NK-92 (cell line): ENCODE measurements at regions not wholly inside any gene's neighbourhood (a gene's known extent, or its start where the extent isn't known, plus 50 kb on each side); places are given as distances from the start of the nearest gene placed in this dataset.

Experiments
- DNase-seq: peaks from one replicate; lab custom pipeline; 2025; ENCODE audit not compliant: unreplicated experiment; lab: John Stamatoyannopoulos, UW

- no peak for DNase-seq
These were observed 172.8 kb downstream of the GATA3 start for GRCh38 chr10:8227246-8227645.

GRCh38 chr10:8229153-8229552 lies 174.7 kb downstream of the GATA3 start:
- no peak for DNase-seq

DNA sequence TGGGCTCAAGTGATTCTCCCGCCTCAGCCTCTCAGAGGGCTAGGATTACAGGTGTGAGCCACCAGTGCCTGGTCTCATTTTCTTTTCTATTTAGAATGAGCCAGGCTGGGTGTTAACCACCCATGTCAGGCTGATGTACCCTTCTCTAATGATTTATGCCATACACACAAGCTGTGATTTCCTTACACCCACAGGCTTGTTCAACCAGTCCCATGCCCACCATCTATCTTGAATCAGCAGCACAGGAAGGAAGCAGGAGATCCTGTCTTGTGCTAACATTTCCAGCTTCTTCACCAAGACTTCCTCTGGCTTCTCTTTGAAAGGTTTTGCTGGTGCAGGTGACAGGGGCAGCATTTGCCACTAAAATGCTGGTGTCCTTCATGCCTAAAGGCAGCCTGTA lies 176.4 kb downstream of the GATA3 start:
- no peak for DNase-seq

DNA sequence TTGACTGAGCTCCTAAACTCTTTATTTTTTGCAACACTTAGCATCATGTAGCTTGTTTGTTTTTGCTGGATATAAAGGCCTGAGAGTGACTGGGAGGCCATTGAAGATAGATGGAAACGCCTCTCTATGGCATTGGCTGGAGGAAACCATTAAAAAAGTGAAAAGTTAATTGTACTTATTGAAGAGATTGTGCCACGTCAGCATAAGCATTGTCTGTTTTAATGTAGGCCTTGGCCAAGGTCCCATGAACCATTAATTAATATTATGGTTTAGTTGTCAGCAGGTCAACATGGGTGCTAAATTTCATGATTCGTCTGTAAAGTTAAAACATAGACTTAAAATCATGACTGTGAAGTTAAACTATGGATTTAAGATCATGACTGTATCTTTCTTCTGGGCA lies 178.6 kb downstream of the GATA3 start:
- DNase-seq, result no peak

DNA sequence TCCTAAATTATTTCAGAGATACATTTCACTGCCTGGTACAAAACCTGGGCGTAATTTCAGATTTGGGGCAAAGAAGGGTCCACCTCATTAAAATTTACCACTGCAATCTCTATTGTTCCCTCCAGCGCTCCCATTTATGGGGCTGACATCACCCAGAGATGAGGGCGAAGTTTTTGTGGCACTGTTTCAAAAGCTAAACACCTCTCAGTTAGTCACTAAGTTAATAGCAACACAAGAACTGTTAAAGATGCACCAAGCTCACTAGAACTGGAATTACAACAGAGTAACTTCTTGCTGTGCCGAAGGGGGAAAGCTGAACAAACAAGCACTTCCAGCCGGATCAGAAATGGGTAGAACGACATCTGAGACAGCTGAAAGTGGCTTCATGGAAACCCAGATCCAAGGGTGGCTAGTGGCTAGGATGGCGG lies 179.4 kb downstream of the GATA3 start:
- no peak for DNase-seq

- DNase-seq, result no peak
These were observed 181.0 kb downstream of the GATA3 start for GRCh38 chr10:8235253-8236027.

DNA sequence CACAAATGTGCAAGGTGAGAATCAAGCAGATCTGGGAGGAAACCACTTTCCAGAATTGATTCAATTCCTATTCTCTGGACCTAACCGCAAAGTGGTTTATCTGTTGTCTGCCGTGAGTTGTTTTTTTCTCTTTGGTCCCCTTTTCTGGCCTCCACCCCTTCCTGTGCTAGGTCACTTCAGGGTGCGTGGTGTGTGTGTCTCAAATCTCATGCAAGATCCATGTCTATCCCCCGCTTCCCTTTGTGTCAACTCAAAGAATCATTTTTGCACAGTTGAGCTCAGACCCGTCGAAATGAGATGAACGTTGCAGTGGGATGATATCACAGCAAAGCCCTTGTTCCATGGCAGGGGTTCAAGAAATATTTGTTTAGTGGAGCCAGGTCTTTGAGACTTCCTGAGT lies 184.5 kb downstream of the GATA3 start:
- no peak for DNase-seq

DNA sequence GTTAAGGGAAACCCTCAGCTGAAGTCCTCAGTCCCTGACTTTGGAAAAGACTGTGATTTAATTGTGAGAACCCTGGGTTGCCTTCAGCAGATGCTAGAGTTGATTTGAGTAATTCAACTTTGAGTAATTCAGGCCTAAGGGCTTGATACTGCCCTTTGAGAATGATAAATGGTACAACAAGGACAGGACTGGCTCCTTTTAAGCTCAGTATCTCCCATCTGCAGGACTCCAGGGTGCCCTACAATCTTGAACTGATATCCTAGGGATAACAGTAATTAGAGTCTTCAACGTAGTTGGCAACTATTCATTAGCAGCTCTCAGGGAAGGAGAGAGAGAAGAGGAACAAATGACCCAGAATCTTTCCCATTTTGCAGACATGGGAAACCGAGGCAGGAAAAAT lies 186.4 kb downstream of the GATA3 start:
- no peak for DNase-seq

- no peak for DNase-seq
These were observed 187.9 kb downstream of the GATA3 start for GRCh38 chr10:8242295-8242872.

DNA sequence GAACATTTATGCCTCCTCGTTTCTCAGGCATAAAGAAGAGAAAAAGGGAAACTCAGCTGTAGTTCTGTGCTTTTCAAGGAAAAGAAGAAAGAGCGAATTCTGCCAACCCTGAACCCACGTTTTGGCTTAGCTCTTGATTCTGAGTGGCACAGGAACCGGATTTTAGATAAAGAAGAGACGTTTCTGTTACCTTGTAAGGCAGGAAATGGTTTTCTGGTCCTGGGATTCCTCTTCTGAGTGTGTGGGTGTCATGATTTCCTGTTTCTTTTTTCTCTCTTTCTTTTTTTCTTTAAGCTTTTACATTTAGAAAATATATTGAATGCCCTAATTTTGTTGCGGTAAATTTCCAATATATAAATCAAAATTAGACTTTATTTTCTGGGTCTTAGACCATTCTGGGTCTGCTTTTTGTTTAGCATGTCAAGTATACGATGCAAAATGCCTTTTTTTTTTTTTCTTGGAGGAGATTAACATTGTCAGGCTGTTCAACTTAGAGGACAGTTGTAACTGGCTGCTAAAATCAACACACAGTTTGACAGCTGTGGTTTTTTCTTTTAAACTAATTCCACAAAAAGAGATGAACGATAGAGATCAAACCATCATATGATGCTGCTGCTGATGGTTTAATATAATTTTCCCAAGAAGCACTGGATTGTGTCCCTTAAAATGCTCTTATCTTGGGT lies 190.8 kb downstream of the GATA3 start:
- no peak for DNase-seq

DNA sequence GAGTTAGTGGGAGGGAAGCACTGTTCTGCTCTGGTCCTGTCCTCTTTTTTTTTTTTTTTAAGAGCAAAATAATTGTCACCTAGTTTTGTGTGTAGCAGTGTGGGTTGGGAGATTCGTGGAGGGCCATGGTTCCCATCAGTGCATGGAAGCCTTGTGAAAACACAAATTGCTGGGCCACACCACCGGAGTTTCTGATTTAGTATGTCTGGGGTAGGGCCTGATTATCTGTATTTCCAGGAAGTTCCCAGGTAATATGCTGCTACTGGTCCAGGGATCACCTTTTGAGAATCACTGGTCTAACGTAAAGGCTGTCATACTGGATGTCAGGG lies 191.3 kb downstream of the GATA3 start:
- DNase-seq, result no peak

DNA sequence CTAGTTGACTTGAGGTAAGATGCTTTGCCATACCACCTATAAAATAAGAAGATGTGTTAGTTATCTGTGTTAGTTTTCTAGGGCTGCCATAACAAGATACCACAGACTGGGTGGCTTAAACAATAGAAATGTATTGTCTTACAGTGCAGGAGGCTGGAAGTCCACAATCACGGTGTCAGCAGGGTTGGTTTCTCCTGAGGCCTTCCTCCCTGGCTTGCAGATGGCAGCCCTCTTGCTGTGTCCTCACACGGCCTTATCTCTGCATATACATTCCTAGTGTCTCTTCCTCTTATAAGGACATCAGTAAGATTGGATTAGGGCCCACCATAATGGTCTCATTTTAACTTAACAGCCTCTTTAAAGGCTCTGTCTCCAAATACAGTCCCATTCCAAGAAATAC lies 192.1 kb downstream of the GATA3 start:
- no peak for DNase-seq

GRCh38 chr10:8247191-8247590 lies 192.7 kb downstream of the GATA3 start:
- DNase-seq, result no peak

DNA sequence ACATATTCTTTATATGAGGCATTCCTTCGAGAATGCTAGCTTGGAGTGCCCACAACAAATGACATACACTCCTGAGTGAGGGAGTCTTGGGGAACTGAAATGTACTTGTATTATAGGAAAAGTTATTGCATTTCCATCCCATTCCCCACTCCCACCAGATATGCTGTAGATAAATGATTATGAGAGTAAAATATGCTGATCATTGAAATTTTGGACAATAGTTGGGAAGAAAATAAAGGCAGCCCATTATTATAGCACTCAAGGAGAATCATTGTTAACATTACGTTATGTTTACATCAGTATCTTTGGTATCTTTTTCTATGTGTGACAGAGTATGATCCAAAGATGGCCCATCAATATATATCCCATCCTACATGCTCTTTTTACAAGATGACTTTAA lies 194.4 kb downstream of the GATA3 start:
- no peak for DNase-seq

DNA sequence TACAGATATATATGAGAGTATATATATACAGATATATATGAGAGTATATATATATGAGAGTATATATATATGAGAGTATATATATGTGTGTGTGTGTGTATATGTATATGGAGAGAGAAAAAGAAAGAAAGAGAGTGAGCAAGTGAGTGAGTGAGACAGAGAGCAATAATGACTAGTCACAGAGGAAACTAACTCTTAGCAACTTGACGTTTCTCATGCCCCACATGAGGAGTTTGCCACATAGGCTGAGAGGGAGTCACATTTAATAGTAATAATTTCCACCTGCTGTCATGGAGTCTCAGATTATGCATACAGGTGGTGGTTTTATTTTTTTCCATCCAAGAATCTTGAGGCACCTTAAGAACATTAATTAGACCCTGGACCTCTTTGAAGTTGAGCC lies 199.9 kb downstream of the GATA3 start:
- no peak for DNase-seq

GRCh38 chr10:8255301-8255700 lies 200.8 kb downstream of the GATA3 start:
- no peak for DNase-seq

DNA sequence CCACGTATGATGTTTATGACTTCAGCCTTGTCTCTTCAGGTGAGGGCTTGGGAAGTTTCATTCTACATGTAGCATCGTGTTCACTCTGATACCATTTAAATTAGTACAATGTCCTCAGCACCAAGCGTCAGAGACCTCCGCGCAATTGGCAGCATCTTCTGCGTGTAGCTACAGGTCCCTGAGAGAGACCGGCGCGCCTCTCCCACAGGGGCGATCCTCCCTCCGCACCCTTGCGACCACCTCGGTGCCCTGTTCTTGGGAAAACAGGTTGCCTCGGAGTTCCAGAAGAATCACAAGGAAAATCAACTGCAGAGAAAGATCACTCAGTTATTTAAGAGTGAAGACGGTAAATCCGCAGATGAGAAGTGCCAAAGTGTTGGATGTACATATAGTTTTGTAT lies 206.2 kb downstream of the GATA3 start:
- no peak for DNase-seq

DNA sequence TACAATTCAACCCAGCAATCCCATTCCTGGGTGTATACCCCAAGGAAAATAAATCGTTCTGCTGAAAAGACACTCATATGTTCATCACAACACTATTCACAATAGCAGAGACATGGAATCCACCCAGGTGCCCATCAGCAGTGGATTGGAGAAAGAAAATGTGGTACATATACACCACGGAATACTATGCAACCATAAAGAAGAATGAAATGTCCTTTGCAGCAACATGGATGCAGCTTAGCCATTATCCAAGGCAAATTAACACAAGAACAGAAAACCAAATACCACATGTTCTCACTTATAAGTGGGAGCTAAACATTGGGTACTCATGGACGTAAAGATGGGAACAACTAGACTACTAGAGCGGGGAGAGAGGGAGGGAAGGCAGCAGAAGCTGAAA lies 207.8 kb downstream of the GATA3 start:
- no peak for DNase-seq

- no peak for DNase-seq
These were observed 215.5 kb downstream of the GATA3 start for GRCh38 chr10:8269976-8270375.

- DNase-seq, result no peak
These were observed 218.4 kb downstream of the GATA3 start for GRCh38 chr10:8272794-8273425.

GRCh38 chr10:8273749-8274148 lies 219.3 kb downstream of the GATA3 start:
- no peak for DNase-seq

DNA sequence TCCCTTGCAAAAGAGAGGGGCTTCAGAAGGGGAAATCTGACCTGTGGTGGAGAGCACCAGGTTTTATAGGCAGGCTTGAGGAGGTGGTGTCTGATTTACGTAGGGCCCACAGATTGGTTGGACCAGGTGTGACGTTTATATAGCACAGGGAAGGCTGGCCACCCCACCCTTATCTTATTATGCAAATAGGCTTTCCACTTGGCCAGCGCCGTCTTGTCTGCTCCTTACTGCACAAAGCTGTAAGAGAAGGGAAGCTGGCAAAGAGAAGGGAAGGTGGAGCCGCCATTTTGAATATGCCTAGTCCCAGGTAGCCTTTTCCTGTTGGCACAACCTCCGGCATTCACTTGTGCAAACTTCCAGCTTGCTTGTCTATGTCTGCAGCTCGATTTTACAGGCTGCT lies 221.4 kb downstream of the GATA3 start:
- DNase-seq, result no peak
